ENCODE measurements at regions not wholly inside any gene's neighbourhood (a gene's known extent, or its start where the extent isn't known, plus 50 kb on each side); places are given as distances from the start of the nearest gene placed in this dataset.
"Not testable (repeated sequence)": the region's sequence is repeated elsewhere in the genome, so short reads cannot be mapped to it uniquely, and the experiment has no call there.

- DNase-seq, result no peak
Measured at GRCh38 chr14:23863836-23864235, 89.7 kb upstream of the DHRS4 start.

- DNase-seq, result peak; percentile 52
Measured at GRCh38 chr14:23864259-23864658, 89.3 kb upstream of the DHRS4 start.

- DNase-seq, result peak; percentile 57
Measured at GRCh38 chr14:23864861-23865260, 88.7 kb upstream of the DHRS4 start.

- DNase-seq, result peak; percentile 39
Measured at GRCh38 chr14:23865502-23865901, 88.1 kb upstream of the DHRS4 start.

GRCh38 chr14:23866269-23866668, 87.3 kb upstream of the DHRS4 start:
- DNase-seq, result no peak

- no peak for DNase-seq
Measured at GRCh38 chr14:23869078-23869719, 84.4 kb upstream of the DHRS4 start.

- no peak for DNase-seq
Measured at GRCh38 chr14:23876160-23876750, 77.3 kb upstream of the DHRS4 start.

GRCh38 chr14:23877111-23877510, 76.5 kb upstream of the DHRS4 start:
- DNase-seq, result no peak

- DNase-seq, result no peak
Measured at GRCh38 chr14:23877538-23878180, 75.9 kb upstream of the DHRS4 start.

- no peak for DNase-seq
Measured at GRCh38 chr14:23881282-23881681, 72.3 kb upstream of the DHRS4 start.

- DNase-seq, result no peak
Measured at GRCh38 chr14:23883684-23884540, 69.7 kb upstream of the DHRS4 start.

- no peak for DNase-seq
Measured at GRCh38 chr14:23884541-23884904, 69.0 kb upstream of the DHRS4 start.

- no peak for DNase-seq
Measured at GRCh38 chr14:23887536-23887935, 66.0 kb upstream of the DHRS4 start.

- not testable (repeated sequence) for DNase-seq
Measured at GRCh38 chr14:23891717-23892116, 61.9 kb upstream of the DHRS4 start.

GRCh38 chr14:23892289-23892688, 61.3 kb upstream of the DHRS4 start:
- DNase-seq, result not testable (repeated sequence)

- no peak for DNase-seq
Measured at GRCh38 chr14:23894362-23895052, 59.1 kb upstream of the DHRS4 start.

- no peak for DNase-seq
Measured at GRCh38 chr14:23895053-23895419, 58.5 kb upstream of the DHRS4 start.

- peak; percentile 21 for DNase-seq
Measured at GRCh38 chr14:23895480-23895879, 58.1 kb upstream of the DHRS4 start.

GRCh38 chr14:23896609-23897153, 56.9 kb upstream of the DHRS4 start:
- no peak for DNase-seq

- DNase-seq, result not testable (repeated sequence)
Measured at GRCh38 chr14:23897291-23897690, 56.3 kb upstream of the DHRS4 start.

GRCh38 chr14:23898359-23898758, 55.2 kb upstream of the DHRS4 start:
- not testable (repeated sequence) for DNase-seq

GRCh38 chr14:23899788-23900187, 53.8 kb upstream of the DHRS4 start:
- DNase-seq, result no peak

- DNase-seq, result no peak
Measured at GRCh38 chr14:23903442-23903841, 50.1 kb upstream of the DHRS4 start.
